ENCODE measurements at regions not wholly inside any gene's neighbourhood (a gene's known extent, or its start where the extent isn't known, plus 50 kb on each side); places are given as distances from the start of the nearest gene placed in this dataset.

DNA sequence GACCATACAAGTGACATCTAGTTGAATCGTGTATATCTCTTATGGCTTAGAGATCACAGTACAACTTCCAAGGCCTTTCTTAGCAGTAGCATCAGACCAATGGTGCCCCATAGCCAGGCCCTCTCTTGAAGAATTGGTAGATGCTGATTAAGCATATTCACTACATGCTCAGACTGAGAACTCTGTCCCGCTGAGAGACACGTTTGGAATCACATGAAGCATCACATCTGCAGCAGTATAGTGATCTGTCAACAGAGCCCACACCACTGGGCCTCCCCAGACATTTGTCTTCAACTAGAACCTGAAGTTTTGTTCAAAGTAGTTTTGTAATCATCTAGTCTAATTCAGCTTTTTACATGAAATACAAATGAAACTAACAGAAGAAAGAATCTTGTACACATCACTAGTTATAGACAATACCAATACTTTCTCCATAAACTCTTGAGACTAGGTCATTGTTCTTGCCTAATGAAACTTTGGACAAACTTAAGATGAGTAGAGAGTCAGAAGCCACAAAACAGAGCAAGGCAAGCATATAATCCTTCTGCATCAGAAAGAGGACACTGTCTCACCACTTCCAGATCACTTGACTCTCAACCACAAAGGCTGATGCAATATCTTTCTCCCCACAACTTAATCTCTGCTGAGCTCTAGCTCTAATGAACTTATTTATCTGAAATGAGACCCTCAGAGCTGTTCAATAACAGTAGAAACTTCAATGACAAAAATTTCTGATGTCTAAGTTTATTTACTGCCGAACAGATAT is 182.7 kb downstream of the TBX18 start:
- no peaks in the 10 kb centered on the region for H3K79me2 ChIP-seq (ENCODE audit: control insufficient read depth, insufficient read depth, low read length)
- H3K27me3 ChIP-seq (ENCODE audit: control insufficient read depth, extremely low read depth, insufficient read depth, low read length), result no peaks in the 10 kb centered on the region
- no peaks in the 10 kb centered on the region for H3K9me1 ChIP-seq (ENCODE audit: control insufficient read depth, extremely low read depth, insufficient read depth, low read length)
- no peaks in the 10 kb centered on the region for H4K20me1 ChIP-seq (ENCODE audit: control insufficient read depth, extremely low read depth, insufficient read depth, low read length)
- no peak overlapping the region for H3K9ac ChIP-seq (ENCODE audit: control insufficient read depth, extremely low read depth, insufficient read depth, low read length)
- dilution Hi-C loops (cut with MboI; ENCODE audit: extremely low pct_ligation_motif_present, low sequenced_read_pairs), result no loop called here
- FAIRE-seq, result no peak
- H2AFZ ChIP-seq (ENCODE audit: control insufficient read depth, low read length), result no peak overlapping the region
- no peaks in the 10 kb centered on the region for H3K36me3 ChIP-seq (ENCODE audit: control insufficient read depth in 2 of 2, extremely low read depth in 1 of 2, insufficient read depth in 2 of 2, low read length in 2 of 2)
- H3K9me3 ChIP-seq (ENCODE audit: control insufficient read depth, low read depth, low read length), result no peaks in the 10 kb centered on the region
- no peak for DNase-seq (ENCODE audit: low read depth, low spot score)
- H3K4me2 ChIP-seq (ENCODE audit: control insufficient read depth, extremely low read depth, insufficient read depth, low read depth, low read length), result no peak overlapping the region
- TF ChIP-seq, protein P1, sequence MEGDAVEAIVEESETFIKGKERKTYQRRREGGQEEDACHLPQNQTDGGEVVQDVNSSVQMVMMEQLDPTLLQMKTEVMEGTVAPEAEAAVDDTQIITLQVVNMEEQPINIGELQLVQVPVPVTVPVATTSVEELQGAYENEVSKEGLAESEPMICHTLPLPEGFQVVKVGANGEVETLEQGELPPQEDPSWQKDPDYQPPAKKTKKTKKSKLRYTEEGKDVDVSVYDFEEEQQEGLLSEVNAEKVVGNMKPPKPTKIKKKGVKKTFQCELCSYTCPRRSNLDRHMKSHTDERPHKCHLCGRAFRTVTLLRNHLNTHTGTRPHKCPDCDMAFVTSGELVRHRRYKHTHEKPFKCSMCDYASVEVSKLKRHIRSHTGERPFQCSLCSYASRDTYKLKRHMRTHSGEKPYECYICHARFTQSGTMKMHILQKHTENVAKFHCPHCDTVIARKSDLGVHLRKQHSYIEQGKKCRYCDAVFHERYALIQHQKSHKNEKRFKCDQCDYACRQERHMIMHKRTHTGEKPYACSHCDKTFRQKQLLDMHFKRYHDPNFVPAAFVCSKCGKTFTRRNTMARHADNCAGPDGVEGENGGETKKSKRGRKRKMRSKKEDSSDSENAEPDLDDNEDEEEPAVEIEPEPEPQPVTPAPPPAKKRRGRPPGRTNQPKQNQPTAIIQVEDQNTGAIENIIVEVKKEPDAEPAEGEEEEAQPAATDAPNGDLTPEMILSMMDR (optimal IDR thresholded peaks at IDR 0.05 in 1 of 3, IDR thresholded peaks at IDR 0.05 in 1 of 3, conservative IDR thresholded peaks at IDR 0.05 in 1 of 3; ENCODE audit: extremely low read depth in 1 of 3, insufficient read depth in 2 of 3, low read length in 3 of 3), result no peak
- TF ChIP-seq EZH2 (IDR thresholded peaks at IDR 0.05; ENCODE audit: low read length), result no peak
- no peak overlapping the region for H3K27ac ChIP-seq (ENCODE audit: control insufficient read depth, insufficient read depth, low read length)
- H3K4me1 ChIP-seq (ENCODE audit: control insufficient read depth, extremely low read depth, insufficient read depth, low read length), result no peaks in the 10 kb centered on the region
- no peak overlapping the region for H3K4me3 ChIP-seq (ENCODE audit: control insufficient read depth in 2 of 3, extremely low read depth in 1 of 3, insufficient read depth in 2 of 3, low read depth in 1 of 3, low read length in 3 of 3)

DNA sequence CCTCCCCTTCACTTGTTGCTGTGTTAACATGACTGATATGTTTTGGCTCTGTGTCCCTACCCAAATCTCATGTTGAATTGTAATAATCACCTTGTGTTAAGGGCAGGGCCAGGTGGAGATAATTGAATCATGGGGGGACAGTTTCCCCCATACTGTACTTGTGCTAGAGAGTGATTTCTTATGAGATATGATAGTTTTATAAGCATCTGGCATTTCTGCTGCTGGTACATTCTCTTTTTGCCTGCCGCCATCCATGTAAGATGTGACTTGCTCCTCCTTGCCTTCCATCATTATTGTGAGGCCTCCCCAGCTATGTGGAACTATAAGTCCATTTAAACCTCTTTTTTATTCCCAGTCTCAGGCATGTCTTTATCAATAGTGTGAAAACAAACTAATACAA is 185.0 kb downstream of the TBX18 start:
- Histone ChIP-seq H3K36me3 (ENCODE audit: control insufficient read depth in 2 of 2, extremely low read depth in 1 of 2, insufficient read depth in 2 of 2, low read length in 2 of 2) (no peaks in the 10 kb centered on the region), H3K9ac (ENCODE audit: control insufficient read depth, extremely low read depth, insufficient read depth, low read length) (no peak overlapping the region), H2AFZ (ENCODE audit: control insufficient read depth, low read length) (no peak overlapping the region), H3K4me3 (ENCODE audit: control insufficient read depth in 2 of 3, extremely low read depth in 1 of 3, insufficient read depth in 2 of 3, low read depth in 1 of 3, low read length in 3 of 3) (no peak overlapping the region), H3K4me1 (ENCODE audit: control insufficient read depth, extremely low read depth, insufficient read depth, low read length) (no peaks in the 10 kb centered on the region), H3K4me2 (ENCODE audit: control insufficient read depth, extremely low read depth, insufficient read depth, low read depth, low read length) (no peak overlapping the region), H3K9me3 (ENCODE audit: control insufficient read depth, low read depth, low read length) (no peaks in the 10 kb centered on the region), H3K27me3 (ENCODE audit: control insufficient read depth, extremely low read depth, insufficient read depth, low read length) (no peaks in the 10 kb centered on the region), H3K27ac (ENCODE audit: control insufficient read depth, insufficient read depth, low read length) (no peak overlapping the region), H4K20me1 (ENCODE audit: control insufficient read depth, extremely low read depth, insufficient read depth, low read length) (no peaks in the 10 kb centered on the region), H3K9me1 (ENCODE audit: control insufficient read depth, extremely low read depth, insufficient read depth, low read length) (no peaks in the 10 kb centered on the region), H3K79me2 (ENCODE audit: control insufficient read depth, insufficient read depth, low read length) (no peaks in the 10 kb centered on the region)
- no peak for DNase-seq (ENCODE audit: low read depth, low spot score)
- TF ChIP-seq EZH2 (IDR thresholded peaks at IDR 0.05; ENCODE audit: low read length), result no peak
- TF ChIP-seq, protein P1 (optimal IDR thresholded peaks at IDR 0.05 in 1 of 3, IDR thresholded peaks at IDR 0.05 in 1 of 3, conservative IDR thresholded peaks at IDR 0.05 in 1 of 3; ENCODE audit: extremely low read depth in 1 of 3, insufficient read depth in 2 of 3, low read length in 3 of 3), result no peak
- FAIRE-seq, result no peak
- dilution Hi-C loops (cut with MboI; ENCODE audit: extremely low pct_ligation_motif_present, low sequenced_read_pairs), result no loop called here

All from keratinocyte (primary cell).